Amniotic stem cell (primary cell): ENCODE measurements at regions not wholly inside any gene's neighbourhood (a gene's known extent, or its start where the extent isn't known, plus 50 kb on each side); places are given as distances from the start of the nearest gene placed in this dataset.

ENCODE experiments used
- DNase-seq: peaks from one replicate; lab custom pipeline; 2025; lab: John Stamatoyannopoulos, UW

DNA sequence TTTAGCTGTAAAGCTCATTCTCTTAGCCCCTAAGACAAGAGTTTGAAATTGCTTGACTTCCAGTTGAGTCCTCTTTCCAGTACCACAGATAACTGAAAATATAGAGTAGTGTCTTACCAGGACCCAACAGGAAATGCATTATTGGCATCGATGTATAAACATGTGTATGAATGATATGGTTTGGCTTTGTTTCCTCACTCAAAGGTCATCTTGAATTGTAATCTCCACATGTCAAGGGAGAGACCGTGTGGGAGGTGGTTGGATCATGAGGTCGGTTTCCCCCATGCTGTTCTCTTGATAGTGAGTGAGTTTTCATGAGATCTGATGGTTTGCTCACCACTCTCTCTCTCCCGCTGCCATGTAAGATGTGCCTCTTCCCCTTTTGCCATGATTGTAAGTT is 745.0 kb downstream of the TMEM182 start:
- DNase-seq: no peak

DNA sequence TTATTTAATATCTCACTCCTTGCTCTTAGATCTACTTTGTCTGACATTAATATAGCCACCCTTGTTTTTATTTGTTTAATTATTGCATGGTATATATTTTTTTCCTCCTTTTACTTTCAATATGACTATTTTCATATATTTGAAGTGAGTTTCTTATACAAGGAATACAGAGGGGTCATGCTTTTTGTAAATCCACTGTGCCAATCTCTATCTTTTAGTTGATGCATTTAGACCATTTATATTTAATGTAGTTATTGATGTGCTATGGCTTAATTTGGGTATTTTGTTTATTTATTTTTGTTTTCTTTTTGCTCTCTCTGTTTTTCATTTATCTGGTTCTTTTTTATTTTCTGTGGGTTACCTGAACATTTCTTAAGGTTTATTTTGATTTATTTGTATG is 750.6 kb downstream of the TMEM182 start:
- no peak for DNase-seq

- no peak for DNase-seq
These were observed 758.7 kb downstream of the TMEM182 start for GRCh38 chr2:103520547-103520946.

- DNase-seq: no peak
These were observed 763.9 kb downstream of the TMEM182 start for GRCh38 chr2:103525756-103526155.

- DNase-seq: no peak
These were observed 764.9 kb downstream of the TMEM182 start for GRCh38 chr2:103526757-103527156.

GRCh38 chr2:103527278-103527677 is 765.4 kb downstream of the TMEM182 start:
- no peak for DNase-seq

DNA sequence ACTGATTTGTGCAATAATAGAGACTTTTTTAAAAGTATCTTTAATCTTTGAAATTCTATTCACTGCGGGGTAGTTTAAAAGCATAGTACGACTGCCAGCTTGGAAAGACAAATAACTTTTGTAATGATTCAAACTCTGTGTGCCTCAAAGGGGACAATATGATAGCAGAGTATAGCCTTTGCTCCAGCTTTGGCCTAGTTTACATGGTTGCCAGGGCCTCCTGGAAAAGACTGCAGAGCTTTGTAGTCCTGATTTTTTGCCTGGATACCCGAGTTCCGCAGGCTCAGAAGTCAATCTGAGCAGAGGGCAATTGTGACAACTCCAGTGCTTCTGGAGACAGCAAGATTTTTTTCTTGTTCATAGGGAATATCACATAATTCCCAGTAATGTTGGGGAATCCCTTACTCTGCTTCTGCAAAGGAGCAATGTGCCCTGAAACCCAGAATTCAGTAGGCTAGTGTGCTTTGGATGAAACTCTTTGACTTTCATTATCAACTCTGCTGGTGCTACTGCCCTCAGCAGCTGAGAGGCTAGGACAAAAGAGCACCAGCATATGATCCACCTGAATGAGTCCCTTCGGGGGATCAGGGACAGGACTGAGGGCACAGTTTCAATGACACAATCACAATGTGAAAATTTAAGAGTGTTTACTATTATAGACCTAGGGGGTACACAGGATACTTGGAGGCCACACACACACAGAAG is 768.1 kb downstream of the TMEM182 start:
- no peak for DNase-seq

DNA sequence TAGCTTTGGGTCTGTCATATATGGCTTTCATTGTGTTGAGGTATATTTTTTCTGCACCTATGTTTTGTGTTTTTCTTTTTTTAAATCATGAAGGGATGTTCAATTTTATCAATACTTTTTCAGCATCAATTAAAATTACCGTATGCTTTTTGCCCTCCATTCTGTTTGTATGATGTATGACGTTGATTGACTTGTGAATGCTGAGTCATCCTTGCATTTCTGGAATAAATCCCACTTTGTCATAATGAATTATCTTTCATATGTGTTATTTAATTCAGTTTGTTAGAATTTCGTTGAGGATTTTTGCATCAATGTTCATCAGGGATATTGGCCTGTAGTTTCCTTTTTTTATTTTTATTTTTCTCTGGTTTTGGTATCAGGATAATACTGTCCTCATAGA is 790.9 kb downstream of the TMEM182 start:
- DNase-seq: no peak

- no peak for DNase-seq
These were observed 833.0 kb downstream of the TMEM182 start for GRCh38 chr2:103594823-103595222.

DNA sequence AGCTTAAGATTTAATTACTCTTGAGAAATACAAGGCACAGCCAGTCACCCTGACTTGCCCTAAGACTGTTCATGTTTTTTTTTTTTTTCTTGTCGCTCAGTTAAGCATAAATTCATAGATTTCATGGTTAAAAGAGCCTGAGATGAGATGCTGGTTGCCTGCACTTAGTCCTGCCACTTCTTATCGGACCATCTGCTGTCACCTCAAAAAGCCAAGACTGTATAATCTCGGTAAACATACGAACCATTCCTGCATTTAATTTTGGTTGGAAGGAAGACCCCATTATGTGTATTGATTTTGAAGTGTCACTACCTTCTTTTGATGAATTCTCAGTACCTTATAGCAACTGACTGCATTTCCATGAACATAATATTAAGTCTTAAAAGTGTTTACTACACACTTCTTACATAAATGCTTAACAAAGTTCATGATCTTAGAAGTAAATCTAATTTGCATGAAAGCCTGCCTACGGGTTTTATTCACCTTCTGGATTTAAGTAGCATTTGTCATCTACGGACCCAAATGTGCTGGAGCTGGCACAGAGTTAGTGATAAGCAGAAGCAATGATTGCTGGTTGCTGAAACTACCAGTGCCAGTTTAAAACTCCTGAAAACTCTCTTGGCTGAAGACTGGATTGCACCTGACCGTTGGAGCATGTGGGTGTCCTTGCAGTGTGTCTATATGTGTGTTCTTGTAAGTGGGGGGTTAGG is 843.4 kb downstream of the TMEM182 start:
- no peak for DNase-seq

GRCh38 chr2:103615611-103616105 is 853.8 kb downstream of the TMEM182 start:
- no peak for DNase-seq

DNA sequence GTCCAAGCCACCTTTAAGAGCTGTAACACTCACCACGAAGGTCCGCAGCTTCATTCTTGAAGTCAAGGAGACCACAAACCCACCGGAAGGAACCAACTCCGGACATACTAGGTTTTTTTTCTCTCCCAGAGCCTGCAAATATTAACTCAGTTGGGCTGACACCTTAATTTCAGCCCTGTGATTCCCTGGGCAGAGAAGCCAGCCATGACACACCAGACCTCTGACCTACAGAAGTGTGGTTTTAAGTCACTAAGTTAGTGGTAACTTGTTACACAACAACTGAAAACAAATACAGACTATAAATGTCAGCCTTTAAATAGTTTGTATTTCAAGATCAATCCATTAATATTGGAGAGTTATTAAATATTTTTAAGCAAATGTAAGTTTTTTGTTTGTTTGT is 855.1 kb downstream of the TMEM182 start:
- DNase-seq: no peak

DNA sequence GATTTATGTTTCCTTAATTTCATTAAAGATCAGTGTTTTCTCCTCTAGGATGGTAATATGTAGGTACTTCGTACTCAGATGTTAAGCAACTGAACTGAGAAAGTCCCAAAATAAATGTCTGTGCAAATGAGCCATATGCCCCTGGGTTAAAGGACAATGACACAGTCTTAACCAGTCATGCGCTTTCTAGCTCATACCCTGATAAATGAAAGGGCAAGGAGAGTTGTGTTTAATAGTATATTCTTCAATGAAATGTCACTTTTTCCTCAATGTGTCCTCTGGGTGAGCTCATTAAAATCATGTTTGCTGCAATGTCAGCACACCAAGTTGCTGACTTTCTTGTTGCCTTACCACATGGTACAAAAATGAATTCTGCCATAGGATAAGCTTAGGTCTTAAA is 856.3 kb downstream of the TMEM182 start:
- DNase-seq: no peak

GRCh38 chr2:103627301-103627700 is 865.5 kb downstream of the TMEM182 start:
- no peak for DNase-seq

DNA sequence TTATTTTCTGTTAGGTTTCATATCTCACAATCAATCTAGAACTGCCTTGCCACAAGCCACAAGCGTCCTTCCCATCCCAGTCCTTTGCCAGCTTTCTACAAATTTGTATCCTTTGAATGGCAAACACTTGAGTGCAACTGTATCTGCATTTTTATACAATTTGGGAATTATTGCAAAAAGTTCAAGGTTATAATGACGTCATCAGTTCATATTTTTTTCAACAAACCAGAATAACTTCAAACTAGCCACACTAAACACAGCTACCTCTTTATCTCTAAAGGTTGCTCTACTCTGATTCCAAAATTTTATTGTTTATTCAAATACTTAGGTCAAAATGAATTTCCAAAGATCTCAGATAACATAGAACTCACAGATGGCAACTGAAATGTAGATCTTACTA is 877.1 kb downstream of the TMEM182 start:
- DNase-seq: no peak

DNA sequence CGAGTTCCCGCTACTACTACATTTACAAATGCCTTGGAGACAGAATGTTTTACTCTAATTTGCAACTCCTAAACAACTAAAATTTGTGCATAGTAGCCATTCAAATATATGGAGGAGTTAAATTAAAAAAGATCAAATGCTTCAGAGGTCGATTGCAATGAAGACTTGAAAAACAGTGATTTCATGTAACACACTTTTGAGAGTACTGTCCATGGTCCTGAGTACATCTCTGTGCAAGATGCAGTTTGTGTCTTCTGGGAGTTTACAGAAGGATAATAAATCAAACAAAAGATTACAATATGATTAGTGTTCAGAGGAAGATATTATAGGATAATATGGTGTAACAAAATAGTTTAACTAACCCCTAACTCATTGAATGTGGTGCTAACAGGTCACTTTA is 894.7 kb downstream of the TMEM182 start:
- no peak for DNase-seq

GRCh38 chr2:103660519-103660918 is 898.7 kb downstream of the TMEM182 start:
- DNase-seq: no peak

DNA sequence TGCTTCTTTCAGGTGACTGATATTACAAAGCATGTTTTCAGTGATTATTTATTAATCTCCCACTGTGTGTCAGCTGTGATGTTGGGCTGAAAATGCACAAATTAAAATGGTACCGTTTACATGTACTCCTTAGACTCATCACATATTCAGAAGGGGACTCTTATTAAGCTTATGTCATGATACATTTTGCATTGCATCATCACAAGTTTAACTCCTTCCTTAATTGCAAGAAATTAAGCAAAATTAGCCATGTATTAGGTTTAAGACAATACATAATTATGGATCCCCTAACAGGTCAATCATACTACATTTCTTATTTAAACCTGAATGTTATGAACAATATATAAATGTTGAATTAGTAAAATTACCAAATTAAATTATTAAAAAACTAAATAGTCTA is 899.1 kb downstream of the TMEM182 start:
- no peak for DNase-seq

DNA sequence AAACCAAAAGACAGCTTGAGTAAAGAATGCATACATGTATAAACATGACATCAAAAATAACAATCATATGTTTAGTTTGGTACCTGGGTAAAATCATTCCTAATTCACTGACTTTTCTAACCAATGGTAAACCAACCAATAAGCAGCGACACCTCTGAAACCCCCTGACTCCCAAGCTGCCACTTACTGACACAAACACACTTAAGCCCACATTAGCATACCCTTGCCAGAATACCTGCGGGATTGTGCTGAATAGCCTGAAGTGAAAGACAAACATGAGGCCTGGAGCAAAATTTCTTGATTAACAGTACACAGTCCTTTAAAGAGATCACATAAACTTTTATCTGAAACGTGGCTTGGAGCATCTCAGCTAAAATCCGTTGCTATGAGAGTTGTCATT is 902.9 kb downstream of the TMEM182 start:
- no peak for DNase-seq

DNA sequence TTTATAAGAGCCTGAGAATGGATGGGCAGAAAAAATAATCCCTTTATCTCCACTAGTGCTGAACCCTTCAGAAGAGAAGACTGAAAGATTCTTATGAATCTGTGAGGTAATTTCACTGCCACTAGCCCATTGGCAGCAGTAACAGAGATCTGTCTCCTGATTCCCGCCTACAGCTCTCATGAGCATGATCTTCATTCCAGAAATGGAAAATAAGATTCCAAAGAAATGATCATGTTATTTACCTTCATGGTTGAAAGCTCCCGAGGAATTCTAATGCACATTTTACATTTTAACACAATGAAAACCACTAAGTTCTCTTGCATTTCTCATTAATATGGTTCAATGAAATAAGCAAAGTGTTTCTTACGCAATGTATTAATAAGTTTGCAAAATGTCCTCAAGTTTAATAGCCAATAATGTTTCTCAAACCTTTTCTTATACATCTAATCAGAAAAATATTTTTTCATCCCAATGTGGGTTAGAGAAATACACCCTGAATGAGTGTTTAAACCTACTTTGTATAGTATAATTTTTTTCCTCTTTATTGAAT is 905.6 kb downstream of the TMEM182 start:
- no peak for DNase-seq

DNA sequence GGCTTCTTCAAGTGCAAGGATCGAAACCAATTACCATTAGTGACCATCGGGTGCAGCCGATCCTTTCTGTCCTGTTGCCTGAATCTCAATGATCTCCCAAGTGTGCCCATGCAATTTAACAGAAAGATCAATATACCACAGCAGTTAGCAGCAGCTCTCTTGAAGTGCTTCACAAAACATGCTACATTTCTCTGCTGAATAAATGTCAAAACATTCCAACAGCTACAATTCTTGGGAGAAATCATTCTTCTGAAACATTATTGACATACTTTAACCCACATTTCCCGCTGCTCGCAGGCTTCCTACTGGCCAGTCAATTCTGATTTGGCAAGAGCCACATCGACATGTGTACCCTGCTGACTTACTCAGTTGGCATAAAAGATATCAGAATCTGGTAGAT is 907.7 kb downstream of the TMEM182 start:
- no peak for DNase-seq
